ENCODE measurements at regions not wholly inside any gene's neighbourhood (a gene's known extent, or its start where the extent isn't known, plus 50 kb on each side); places are given as distances from the start of the nearest gene placed in this dataset.
A peak's percentile ranks its signal among the peaks of the same experiment; 100 is the strongest.

- Histone ChIP-seq H4K20me1 (ENCODE audit: control insufficient read depth, extremely low read depth, insufficient read depth, low read length) (no peaks in the 10 kb centered on the region), H3K9me3 (ENCODE audit: control insufficient read depth, low read depth, low read length) (no peaks in the 10 kb centered on the region), H3K9ac (ENCODE audit: control insufficient read depth, extremely low read depth, insufficient read depth, low read length) (no peak overlapping the region), H3K27ac (ENCODE audit: control insufficient read depth, insufficient read depth, low read length) (no peak overlapping the region), H3K36me3 (ENCODE audit: control insufficient read depth in 2 of 2, extremely low read depth in 1 of 2, insufficient read depth in 2 of 2, low read length in 2 of 2) (no peaks in the 10 kb centered on the region), H2AFZ (ENCODE audit: control insufficient read depth, low read length) (no peak overlapping the region), H3K27me3 (ENCODE audit: control insufficient read depth, extremely low read depth, insufficient read depth, low read length) (no peaks in the 10 kb centered on the region), H3K79me2 (ENCODE audit: control insufficient read depth, insufficient read depth, low read length) (no peaks in the 10 kb centered on the region), H3K4me1 (ENCODE audit: control insufficient read depth, extremely low read depth, insufficient read depth, low read length) (peaks cover 10% of the 10 kb centered on the region), H3K9me1 (ENCODE audit: control insufficient read depth, extremely low read depth, insufficient read depth, low read length) (no peaks in the 10 kb centered on the region), H3K4me2 (ENCODE audit: control insufficient read depth, extremely low read depth, insufficient read depth, low read depth, low read length) (no peak overlapping the region), H3K4me3 (ENCODE audit: control insufficient read depth in 2 of 3, extremely low read depth in 1 of 3, insufficient read depth in 2 of 3, low read depth in 1 of 3, low read length in 3 of 3) (no peak overlapping the region)
- FAIRE-seq: peak; percentile 13
- dilution Hi-C loops (cut with MboI; ENCODE audit: extremely low pct_ligation_motif_present, low sequenced_read_pairs): no loop called here
- no peak for DNase-seq (ENCODE audit: low read depth, low spot score)
- TF ChIP-seq EZH2 (IDR thresholded peaks at IDR 0.05; ENCODE audit: low read length) (no peak), CTCF (optimal IDR thresholded peaks at IDR 0.05 in 1 of 3, IDR thresholded peaks at IDR 0.05 in 1 of 3, conservative IDR thresholded peaks at IDR 0.05 in 1 of 3; ENCODE audit: extremely low read depth in 1 of 3, insufficient read depth in 2 of 3, low read length in 3 of 3) (no peak)
Observed at GRCh38 chr12:68435816-68436215, 103.7 kb upstream of the MDM1 start.

GRCh38 chr12:68438601-68439000 is 106.4 kb upstream of the MDM1 start:
- Histone ChIP-seq H2AFZ (ENCODE audit: control insufficient read depth, low read length) (no peak overlapping the region), H3K9ac (ENCODE audit: control insufficient read depth, extremely low read depth, insufficient read depth, low read length) (no peak overlapping the region), H3K4me1 (ENCODE audit: control insufficient read depth, extremely low read depth, insufficient read depth, low read length) (peaks cover 10% of the 10 kb centered on the region), H4K20me1 (ENCODE audit: control insufficient read depth, extremely low read depth, insufficient read depth, low read length) (no peaks in the 10 kb centered on the region), H3K4me2 (ENCODE audit: control insufficient read depth, extremely low read depth, insufficient read depth, low read depth, low read length) (no peak overlapping the region), H3K9me3 (ENCODE audit: control insufficient read depth, low read depth, low read length) (no peaks in the 10 kb centered on the region), H3K79me2 (ENCODE audit: control insufficient read depth, insufficient read depth, low read length) (no peaks in the 10 kb centered on the region), H3K27ac (ENCODE audit: control insufficient read depth, insufficient read depth, low read length) (no peak overlapping the region), H3K4me3 (ENCODE audit: control insufficient read depth in 2 of 3, extremely low read depth in 1 of 3, insufficient read depth in 2 of 3, low read depth in 1 of 3, low read length in 3 of 3) (no peak overlapping the region), H3K36me3 (ENCODE audit: control insufficient read depth in 2 of 2, extremely low read depth in 1 of 2, insufficient read depth in 2 of 2, low read length in 2 of 2) (no peaks in the 10 kb centered on the region), H3K27me3 (ENCODE audit: control insufficient read depth, extremely low read depth, insufficient read depth, low read length) (no peaks in the 10 kb centered on the region), H3K9me1 (ENCODE audit: control insufficient read depth, extremely low read depth, insufficient read depth, low read length) (no peaks in the 10 kb centered on the region)
- dilution Hi-C loops (cut with MboI; ENCODE audit: extremely low pct_ligation_motif_present, low sequenced_read_pairs): no loop called here
- DNase-seq (ENCODE audit: low read depth, low spot score) (no peak), FAIRE-seq (no peak)
- TF ChIP-seq CTCF (optimal IDR thresholded peaks at IDR 0.05 in 1 of 3, IDR thresholded peaks at IDR 0.05 in 1 of 3, conservative IDR thresholded peaks at IDR 0.05 in 1 of 3; ENCODE audit: extremely low read depth in 1 of 3, insufficient read depth in 2 of 3, low read length in 3 of 3): no peak
- TF ChIP-seq EZH2 (IDR thresholded peaks at IDR 0.05; ENCODE audit: low read length): no peak

Data from keratinocyte (primary cell).